WTC11 (cell line): ENCODE measurements at regions not wholly inside any gene's neighbourhood (a gene's known extent, or its start where the extent isn't known, plus 50 kb on each side); places are given as distances from the start of the nearest gene placed in this dataset.

ENCODE experiments used
- ATAC-seq: fragments of 200-7000 bp; cut with Tn5 transposase; 2 replicates; pipeline ENCODE4 v1.10.0; 2021; ENCODE audit warnings: mild to moderate bottlenecking, moderate library complexity
- CTCF ChIA-PET: fragments of 300-600 bp; sonication (Branson Sonifier 250); formaldehyde crosslinking; loops from one replicate; lab custom pipeline; 2021; ENCODE audit warnings: antibody characterized with exemption; lab: Charles Lee
- POLR2A ChIA-PET: fragments of 350-600 bp; sonication (Branson Sonifier 250); formaldehyde crosslinking; loops from one replicate; lab custom pipeline; 2021; ENCODE audit warnings: antibody characterized with exemption; lab: Charles Lee
- DNase-seq: peaks from one replicate; pipeline ENCODE4 v3.0.0; 2021; ENCODE audit warnings: low spot score
- H3K27ac Mint-ChIP-seq: 2 replicates; pipeline ENCODE4 v1.8.0; 2021; ENCODE audit warnings: mixed read lengths
- H3K27me3 Mint-ChIP-seq: 2 replicates; pipeline ENCODE4 v1.8.0; 2021; ENCODE audit warnings: low read depth, mild to moderate bottlenecking, moderate library complexity, mixed read lengths
- H3K36me3 Mint-ChIP-seq: 2 replicates; pipeline ENCODE4 v1.8.0; 2021; ENCODE audit warnings: mixed read lengths
- H3K4me1 Mint-ChIP-seq: 2 replicates; pipeline ENCODE4 v1.8.0; 2022; ENCODE audit warnings: mixed read lengths
- H3K4me3 Mint-ChIP-seq: 2 replicates; pipeline ENCODE4 v1.8.0; 2021; ENCODE audit warnings: mild to moderate bottlenecking, moderate library complexity, mixed read lengths
- H3K9me3 Mint-ChIP-seq: 2 replicates; pipeline ENCODE4 v1.8.0; 2021; ENCODE audit warnings: mixed read lengths
- AFF4 ChIP-seq: sonication (generic); formaldehyde crosslinking; IDR thresholded peaks from 2 replicates; pipeline ENCODE4 v1.8.1; 2023; ENCODE audit warnings: mild to moderate bottlenecking, missing genetic modification reagents, borderline replicate concordance
- ATF1 ChIP-seq: sonication (generic); formaldehyde crosslinking; IDR thresholded peaks from 2 replicates; pipeline ENCODE4 v1.8.1; 2023; ENCODE audit warnings: mild to moderate bottlenecking, moderate library complexity, missing genetic modification reagents
- CREM ChIP-seq: sonication (generic); formaldehyde crosslinking; IDR thresholded peaks from 2 replicates; pipeline ENCODE4 v1.8.1; 2022; ENCODE audit warnings: mild to moderate bottlenecking, missing genetic modification reagents, moderate library complexity
- EMX1 ChIP-seq: fragments of 250-450 bp; sonication (Bioruptor Pico); IDR thresholded peaks from 2 replicates; pipeline ENCODE4 v1.8.0; 2021; ENCODE audit warnings: mild to moderate bottlenecking
- ESRRA ChIP-seq: sonication (generic); formaldehyde crosslinking; IDR thresholded peaks from 2 replicates; pipeline ENCODE4 v1.8.1; 2022; ENCODE audit warnings: mild to moderate bottlenecking, missing genetic modification reagents, borderline replicate concordance
- FOXK1 ChIP-seq: sonication (generic); formaldehyde crosslinking; IDR thresholded peaks from 2 replicates; pipeline ENCODE4 v1.8.0; 2022; ENCODE audit warnings: mild to moderate bottlenecking, moderate library complexity, missing genetic modification reagents
- GTF2I ChIP-seq: fragments of 250-450 bp; sonication (Bioruptor Pico); conservative IDR thresholded peaks from 2 replicates; pipeline ENCODE4 v1.4.0; 2021; ENCODE audit warnings: mild to moderate bottlenecking
- HMGA2 ChIP-seq: fragments of 250-450 bp; sonication (Bioruptor Pico); IDR thresholded peaks from 2 replicates; pipeline ENCODE4 v1.4.0; 2021; ENCODE audit warnings: mild to moderate bottlenecking, moderate library complexity
- IRF2 ChIP-seq: sonication (generic); formaldehyde crosslinking; IDR thresholded peaks from 2 replicates; pipeline ENCODE4 v1.8.0; 2022; ENCODE audit warnings: low read depth, missing genetic modification reagents, borderline replicate concordance
- NFATC4 ChIP-seq: fragments of 250-450 bp; sonication (Bioruptor Pico); IDR thresholded peaks from 2 replicates; pipeline ENCODE4 v1.9.0; 2021; ENCODE audit warnings: mild to moderate bottlenecking
- NR1H2 ChIP-seq: sonication (generic); formaldehyde crosslinking; IDR thresholded peaks from 2 replicates; pipeline ENCODE4 v1.9.0; 2021; ENCODE audit warnings: mild to moderate bottlenecking, moderate library complexity, missing genetic modification reagents
- OVOL2 ChIP-seq: fragments of 250-450 bp; sonication (Bioruptor Pico); IDR thresholded peaks from 2 replicates; pipeline ENCODE4 v1.9.0; 2021; ENCODE audit warnings: mild to moderate bottlenecking, borderline replicate concordance
- PREB ChIP-seq: sonication (generic); formaldehyde crosslinking; IDR thresholded peaks from 2 replicates; pipeline ENCODE4 v1.8.1; 2022; ENCODE audit warnings: mild to moderate bottlenecking, missing genetic modification reagents, moderate library complexity, borderline replicate concordance
- STAT6 ChIP-seq: sonication (generic); formaldehyde crosslinking; conservative IDR thresholded peaks from 2 replicates; pipeline ENCODE4 v1.8.1; 2023; ENCODE audit warnings: mild to moderate bottlenecking, low read depth, missing genetic modification reagents, moderate library complexity
- TEAD1 ChIP-seq: sonication (generic); formaldehyde crosslinking; IDR thresholded peaks from 2 replicates; pipeline ENCODE4 v1.8.0; 2022; ENCODE audit warnings: mild to moderate bottlenecking, missing genetic modification reagents
- TP53 ChIP-seq: sonication (generic); formaldehyde crosslinking; IDR thresholded peaks from 2 replicates; pipeline ENCODE4 v1.8.1; 2023; ENCODE audit warnings: mild to moderate bottlenecking, missing genetic modification reagents
- ZMAT4 ChIP-seq: fragments of 250-450 bp; sonication (Bioruptor Pico); IDR thresholded peaks from 2 replicates; pipeline ENCODE4 v1.9.0; 2021; ENCODE audit warnings: mild to moderate bottlenecking
- ZNF317 ChIP-seq: sonication (generic); formaldehyde crosslinking; IDR thresholded peaks from 2 replicates; pipeline ENCODE4 v1.8.1; 2023; ENCODE audit warnings: low read depth, mild to moderate bottlenecking, moderate library complexity, missing genetic modification reagents, borderline replicate concordance
- ZNF396 ChIP-seq: fragments of 250-450 bp; sonication (Bioruptor Pico); IDR thresholded peaks from 2 replicates; pipeline ENCODE4 v1.8.0; 2021; ENCODE audit warnings: mild to moderate bottlenecking, moderate library complexity, borderline replicate concordance
- ZSCAN18 ChIP-seq: fragments of 250-450 bp; sonication (Bioruptor Pico); IDR thresholded peaks from 2 replicates; pipeline ENCODE4 v2.1.2; 2022; ENCODE audit warnings: mild to moderate bottlenecking, moderate library complexity

- TF ChIP-seq CREM: no peak
- no peak for TF ChIP-seq NFATC4 (CRISPR knock-in tag)
- no peak for TF ChIP-seq FOXK1 (CRISPR knock-in tag)
- TF ChIP-seq IRF2: no peak
These were observed 544.5 kb upstream of the ATP2B1 start (continued) for GRCh38 chr12:90253136-90253535.

GRCh38 chr12:90250766-90251165 is 542.1 kb upstream of the ATP2B1 start:
- no peak for DNase-seq
- ChIA-PET CTCF (no interaction called here), POLR2A (no interaction called here)
- Mint-ChIP-seq H3K4me3 (no peak overlapping the region), H3K36me3 (no peaks in the 10 kb centered on the region), H3K27me3 (no peaks in the 10 kb centered on the region), H3K9me3 (no peaks in the 10 kb centered on the region), H3K27ac (no peak overlapping the region), H3K4me1 (peaks cover 19% of the 10 kb centered on the region)
- no peak for ATAC-seq
- TF ChIP-seq HMGA2 (CRISPR knock-in tag): no peak
- no peak for TF ChIP-seq TEAD1 (CRISPR knock-in tag)
- TF ChIP-seq ZNF317 (CRISPR knock-in tag): no peak
- TF ChIP-seq ZSCAN18 (CRISPR knock-in tag): no peak
- TF ChIP-seq ZNF396 (CRISPR knock-in tag): no peak
- TF ChIP-seq AFF4 (CRISPR knock-in tag): no peak
- no peak for TF ChIP-seq GTF2I
- TF ChIP-seq OVOL2 (CRISPR knock-in tag): no peak
- TF ChIP-seq NFATC4 (CRISPR knock-in tag): no peak
- no peak for TF ChIP-seq NR1H2 (CRISPR knock-in tag)
- TF ChIP-seq CREM: no peak
- no peak for TF ChIP-seq PREB (CRISPR knock-in tag)
- TF ChIP-seq ZMAT4 (CRISPR knock-in tag): no peak

- ATAC-seq: no peak
- no peaks in the 10 kb centered on the region for H3K27me3 Mint-ChIP-seq
- CTCF ChIA-PET: no interaction called here
These were observed 541.4 kb upstream of the ATP2B1 start for GRCh38 chr12:90250042-90250441.

More at GRCh38 chr12:90250042-90250441, 541.4 kb upstream of the ATP2B1 start:
- Mint-ChIP-seq H3K4me3 (no peak overlapping the region), H3K4me1 (peaks cover 19% of the 10 kb centered on the region), H3K36me3 (no peaks in the 10 kb centered on the region), H3K9me3 (no peaks in the 10 kb centered on the region), H3K27ac (no peak overlapping the region)
- DNase-seq: no peak
- POLR2A ChIA-PET: no interaction called here
- TF ChIP-seq EMX1 (no peak), TP53 (CRISPR knock-in tag) (no peak), ATF1 (no peak), STAT6 (CRISPR knock-in tag) (no peak), ESRRA (no peak)
